GM23248 (cell line): ENCODE measurements at regions not wholly inside any gene's neighbourhood (a gene's known extent, or its start where the extent isn't known, plus 50 kb on each side); places are given as distances from the start of the nearest gene placed in this dataset.
"Not testable (repeated sequence)": the region's sequence is repeated elsewhere in the genome, so short reads cannot be mapped to it uniquely, and the experiment has no call there.

ENCODE experiments used
- EZH2 ChIP-seq: fragments of 200-600 bp; sonication (generic); IDR thresholded peaks from 2 replicates; pipeline ENCODE4 v1.6.1; 2018; ENCODE audit warnings: antibody characterized with exemption, mild to moderate bottlenecking; ENCODE audit not compliant: insufficient read depth, poor library complexity, severe bottlenecking
- EZH2phosphoT487 ChIP-seq: fragments of 200-600 bp; sonication (generic); IDR thresholded peaks from 2 replicates; pipeline ENCODE4 v1.6.1; 2018; ENCODE audit warnings: antibody characterized with exemption, moderate library complexity, mild to moderate bottlenecking, low read depth; ENCODE audit not compliant: insufficient read depth

DNA sequence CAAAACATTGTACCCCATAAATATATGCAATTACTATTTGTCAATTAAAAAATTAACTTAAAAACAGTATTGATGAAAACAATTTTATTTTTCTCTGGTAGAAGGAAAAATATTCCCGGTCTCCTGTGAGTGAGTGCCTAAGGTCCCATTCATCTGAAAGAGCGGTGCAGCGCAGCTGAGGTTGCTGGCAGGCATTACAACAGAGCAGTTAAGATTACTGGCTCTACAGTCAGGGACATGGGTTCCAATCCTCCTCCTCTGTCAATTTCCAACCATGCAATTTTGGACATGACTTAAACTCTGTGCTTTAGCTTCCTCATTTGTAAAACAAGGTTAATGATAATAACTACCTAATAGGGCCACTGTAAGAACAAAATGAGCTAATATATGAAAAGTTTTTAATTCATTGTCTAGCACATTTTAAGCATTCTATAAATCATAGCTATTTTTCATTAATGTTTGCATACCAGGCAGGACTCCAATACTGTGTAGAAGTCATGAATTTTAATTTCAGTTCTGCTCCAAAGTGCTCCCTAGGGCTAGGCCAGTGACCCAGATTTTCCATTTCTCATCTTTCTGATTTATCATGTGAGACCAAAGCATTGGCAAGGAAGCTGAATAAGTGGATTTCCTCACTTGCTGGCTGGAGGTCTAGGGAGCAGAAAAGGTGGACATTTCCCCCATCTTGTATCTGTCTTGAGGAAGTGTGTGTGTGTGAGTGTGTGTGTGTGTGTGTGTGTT, 174.2 kb upstream of the NBPF19 start:
- TF ChIP-seq EZH2phosphoT487, EZH2: not testable (repeated sequence)
